GM12875 (cell line): ENCODE measurements at regions not wholly inside any gene's neighbourhood (a gene's known extent, or its start where the extent isn't known, plus 50 kb on each side); places are given as distances from the start of the nearest gene placed in this dataset.
A peak's percentile ranks its signal among the peaks of the same experiment; 100 is the strongest.

ENCODE experiments used
- H3K4me3 ChIP-seq: one replicate; pipeline ENCODE4 v1.5.1; 2011; ENCODE audit warnings: low read depth, low read length, control low read depth
- TF ChIP-seq, protein P1 (sequence below): IDR thresholded peaks from 2 replicates; pipeline ENCODE4 v1.5.1; 2011; ENCODE audit warnings: low read depth, mild to moderate bottlenecking, control low read depth, inconsistent platforms, low read length, moderate library complexity, borderline replicate concordance; ENCODE audit not compliant: insufficient read depth

DNA sequence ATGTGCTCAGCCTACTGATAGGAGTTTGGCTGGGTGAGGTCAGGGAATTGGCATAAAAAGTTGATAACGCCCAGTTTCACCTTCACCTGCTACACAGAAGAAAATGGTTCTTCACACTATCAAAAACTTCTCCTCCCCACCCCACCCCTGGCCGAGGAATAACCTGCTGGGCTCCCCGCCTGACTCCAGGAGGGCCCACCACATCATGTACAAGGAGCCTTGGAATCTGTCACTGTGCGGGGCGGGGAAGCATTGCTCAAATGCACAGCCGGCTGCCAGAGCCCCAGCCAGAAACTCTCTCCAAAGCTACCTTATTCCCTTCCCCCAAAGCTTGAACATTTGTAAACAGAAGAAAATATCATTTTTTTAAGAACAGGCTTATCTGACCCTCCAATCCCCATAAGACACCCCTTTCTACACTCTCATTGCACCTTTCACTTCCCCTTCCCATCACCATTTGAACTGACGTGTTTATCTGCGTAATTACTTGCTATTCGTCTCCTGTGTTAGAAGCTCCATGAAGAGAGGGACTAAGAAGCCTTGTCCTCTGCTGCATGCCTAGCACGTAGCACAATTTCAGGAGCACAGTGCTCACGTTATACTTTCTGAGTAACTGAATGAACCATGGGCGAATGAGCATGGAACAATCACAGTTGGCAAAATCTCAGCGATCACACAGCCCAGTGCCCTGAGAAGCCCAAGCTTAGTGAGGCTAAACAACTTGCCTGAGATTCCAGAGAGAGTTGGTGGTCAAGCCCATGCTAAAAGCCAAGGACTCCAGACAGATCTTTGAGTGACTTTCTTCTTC is 82.9 kb downstream of the HES1 start:
- peak overlapping the region; percentile 21 for H3K4me3 ChIP-seq
- TF ChIP-seq, protein P1, sequence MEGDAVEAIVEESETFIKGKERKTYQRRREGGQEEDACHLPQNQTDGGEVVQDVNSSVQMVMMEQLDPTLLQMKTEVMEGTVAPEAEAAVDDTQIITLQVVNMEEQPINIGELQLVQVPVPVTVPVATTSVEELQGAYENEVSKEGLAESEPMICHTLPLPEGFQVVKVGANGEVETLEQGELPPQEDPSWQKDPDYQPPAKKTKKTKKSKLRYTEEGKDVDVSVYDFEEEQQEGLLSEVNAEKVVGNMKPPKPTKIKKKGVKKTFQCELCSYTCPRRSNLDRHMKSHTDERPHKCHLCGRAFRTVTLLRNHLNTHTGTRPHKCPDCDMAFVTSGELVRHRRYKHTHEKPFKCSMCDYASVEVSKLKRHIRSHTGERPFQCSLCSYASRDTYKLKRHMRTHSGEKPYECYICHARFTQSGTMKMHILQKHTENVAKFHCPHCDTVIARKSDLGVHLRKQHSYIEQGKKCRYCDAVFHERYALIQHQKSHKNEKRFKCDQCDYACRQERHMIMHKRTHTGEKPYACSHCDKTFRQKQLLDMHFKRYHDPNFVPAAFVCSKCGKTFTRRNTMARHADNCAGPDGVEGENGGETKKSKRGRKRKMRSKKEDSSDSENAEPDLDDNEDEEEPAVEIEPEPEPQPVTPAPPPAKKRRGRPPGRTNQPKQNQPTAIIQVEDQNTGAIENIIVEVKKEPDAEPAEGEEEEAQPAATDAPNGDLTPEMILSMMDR: no peak

DNA sequence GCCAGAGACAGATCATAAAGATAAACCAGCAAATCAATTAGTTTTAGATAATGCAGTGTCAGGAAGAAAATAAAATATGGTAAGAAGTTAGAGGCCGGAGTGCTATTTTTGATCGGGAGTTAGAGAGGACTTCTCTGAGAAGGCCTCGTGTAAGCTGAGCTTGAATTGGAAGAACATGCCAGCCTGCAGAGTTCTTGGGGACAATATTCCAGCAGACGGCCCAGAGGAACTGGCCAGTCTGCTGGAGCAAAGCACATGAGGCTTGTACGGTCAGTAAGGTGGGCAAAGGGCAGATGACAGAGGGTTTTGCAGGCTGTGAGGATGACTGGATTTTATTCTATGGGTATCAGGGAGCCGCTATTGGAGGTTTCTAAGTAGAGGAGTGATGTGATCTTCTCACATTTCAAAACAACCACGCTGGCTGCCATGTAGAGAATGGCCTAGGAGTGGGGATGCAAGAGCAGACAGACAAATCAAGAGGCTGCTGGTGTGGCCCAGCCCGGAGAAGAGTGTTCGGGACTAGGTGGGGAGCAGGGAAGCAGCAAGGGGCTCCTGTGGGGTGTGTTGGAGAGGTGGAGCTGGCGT is 84.0 kb downstream of the HES1 start:
- TF ChIP-seq, protein P1: no peak
- no peak overlapping the region for H3K4me3 ChIP-seq

DNA sequence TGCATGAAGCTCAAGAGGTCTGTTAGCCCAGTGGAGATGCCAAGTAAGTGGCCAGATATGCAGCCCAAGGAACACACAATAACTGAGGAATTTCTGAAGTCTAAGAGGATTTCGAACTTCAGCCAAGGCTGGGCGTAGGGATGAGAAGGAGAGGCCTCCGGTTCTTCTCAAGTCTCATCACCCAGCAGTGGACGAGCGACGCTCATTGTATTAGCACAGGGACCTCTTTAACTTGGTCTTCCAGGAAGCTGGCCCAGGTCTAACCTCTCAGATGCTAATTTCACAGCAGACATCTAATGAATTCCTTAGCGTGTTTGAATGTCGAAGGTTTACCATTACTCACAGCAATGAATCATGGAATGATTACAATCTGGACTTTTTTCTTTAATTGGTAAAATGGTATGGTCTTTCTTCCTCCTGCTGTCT is 85.0 kb downstream of the HES1 start:
- no peak overlapping the region for H3K4me3 ChIP-seq
- TF ChIP-seq, protein P1: no peak

DNA sequence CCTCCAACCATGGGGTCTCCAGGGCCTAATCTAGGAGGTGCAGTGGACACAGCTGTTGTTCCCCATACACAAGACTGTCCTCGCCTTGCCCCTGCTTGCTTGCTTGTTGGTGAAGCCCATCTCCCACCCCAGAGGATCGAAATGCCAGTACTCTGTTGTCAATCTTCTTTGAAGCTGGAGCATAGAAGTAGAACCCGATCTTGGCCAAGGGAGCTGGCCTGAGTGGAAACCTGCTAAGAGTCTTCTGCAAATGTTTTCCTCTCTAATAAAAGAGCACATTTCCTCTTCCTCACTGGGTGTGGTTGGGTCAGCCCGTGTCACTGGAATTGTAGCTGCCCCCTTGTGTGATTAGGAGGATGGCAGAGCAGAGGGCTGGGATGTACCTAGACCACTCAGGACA is 85.4 kb downstream of the HES1 start:
- TF ChIP-seq, protein P1: no peak
- no peak overlapping the region for H3K4me3 ChIP-seq

DNA sequence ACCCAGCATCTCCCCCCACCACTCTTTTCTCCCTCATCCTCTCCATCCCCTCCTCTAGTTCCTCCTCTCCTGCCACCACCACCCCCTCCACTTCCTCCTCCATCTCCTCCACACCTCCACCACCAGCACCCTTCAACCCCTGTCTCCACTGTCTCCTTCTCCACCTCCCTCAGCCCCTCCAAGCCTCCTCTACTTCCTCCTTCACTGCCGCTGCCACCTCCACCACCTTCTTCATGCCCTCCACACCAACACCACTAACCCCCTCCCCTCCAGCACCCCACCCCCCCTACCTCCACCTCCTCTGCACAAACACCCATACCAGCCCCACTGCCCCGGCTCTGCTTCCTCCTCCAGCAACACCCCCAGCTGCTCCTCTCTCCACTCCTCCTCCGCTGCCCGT is 88.0 kb downstream of the HES1 start:
- no peak overlapping the region for H3K4me3 ChIP-seq
- TF ChIP-seq, protein P1: no peak

DNA sequence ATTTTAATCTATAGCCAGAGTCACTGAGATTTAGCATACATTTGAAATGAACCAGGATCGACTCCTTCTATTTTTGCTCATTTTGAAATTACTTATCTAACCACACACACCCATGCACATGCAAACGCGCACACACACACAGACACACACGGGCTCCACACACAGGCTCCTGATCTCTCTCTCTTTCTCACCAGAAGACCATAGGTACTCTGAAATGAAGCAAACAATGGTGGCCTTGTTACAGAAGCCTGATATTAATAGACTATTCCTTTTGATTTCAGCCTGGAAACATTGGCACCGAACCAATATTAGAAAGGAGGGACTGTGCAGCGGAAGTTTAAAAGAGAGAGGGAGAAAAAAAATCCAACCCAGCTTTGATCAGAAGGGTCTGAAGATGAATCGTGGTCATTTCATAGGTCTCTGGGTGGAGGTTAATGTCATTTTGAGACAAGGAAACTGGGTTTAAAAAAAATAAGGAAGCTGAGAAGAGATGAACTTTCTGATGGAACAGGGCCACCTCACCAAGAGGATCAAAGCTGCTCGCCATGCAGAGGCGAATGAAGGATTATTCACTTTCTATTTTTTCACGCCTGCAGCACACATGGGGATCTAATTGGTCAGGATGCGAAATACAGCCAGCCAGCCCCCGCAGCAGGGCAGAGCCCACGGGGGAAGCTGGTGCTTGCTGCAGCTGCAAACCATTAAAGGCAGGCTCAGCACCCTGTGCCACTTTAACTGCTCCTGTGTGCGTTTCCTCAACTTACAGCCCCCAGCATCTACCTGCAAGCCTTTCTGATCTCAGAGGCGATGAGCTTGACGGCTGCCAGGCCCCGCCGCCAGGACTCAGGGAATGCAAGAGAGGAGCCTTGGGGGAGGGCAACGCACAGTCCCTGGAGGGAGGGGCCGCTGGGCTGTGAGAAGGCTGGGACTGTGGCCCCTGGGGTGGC is 88.8 kb downstream of the HES1 start:
- TF ChIP-seq, protein P1: no peak
- no peak overlapping the region for H3K4me3 ChIP-seq

DNA sequence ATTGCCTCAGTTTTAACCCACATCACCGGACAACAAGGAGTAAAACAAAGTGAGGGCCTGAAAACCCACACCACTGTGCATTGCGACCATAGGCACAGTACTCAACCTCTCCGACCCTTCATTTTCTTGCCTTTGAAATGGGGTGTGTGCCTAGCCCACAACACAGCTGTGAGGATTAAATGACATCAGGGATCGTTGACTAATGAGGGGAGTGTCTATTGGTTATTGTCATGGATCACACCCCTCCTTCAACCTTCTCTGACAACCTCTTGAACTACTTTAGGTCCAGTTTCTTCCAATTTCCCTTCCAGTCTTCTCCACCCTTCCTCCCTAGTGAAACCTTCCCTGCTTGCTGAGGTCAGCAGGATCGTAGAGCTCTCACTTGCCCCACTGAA is 89.5 kb downstream of the HES1 start:
- TF ChIP-seq, protein P1: no peak
- H3K4me3 ChIP-seq: no peak overlapping the region
